ENCODE measurements at regions not wholly inside any gene's neighbourhood (a gene's known extent, or its start where the extent isn't known, plus 50 kb on each side); places are given as distances from the start of the nearest gene placed in this dataset.

DNA sequence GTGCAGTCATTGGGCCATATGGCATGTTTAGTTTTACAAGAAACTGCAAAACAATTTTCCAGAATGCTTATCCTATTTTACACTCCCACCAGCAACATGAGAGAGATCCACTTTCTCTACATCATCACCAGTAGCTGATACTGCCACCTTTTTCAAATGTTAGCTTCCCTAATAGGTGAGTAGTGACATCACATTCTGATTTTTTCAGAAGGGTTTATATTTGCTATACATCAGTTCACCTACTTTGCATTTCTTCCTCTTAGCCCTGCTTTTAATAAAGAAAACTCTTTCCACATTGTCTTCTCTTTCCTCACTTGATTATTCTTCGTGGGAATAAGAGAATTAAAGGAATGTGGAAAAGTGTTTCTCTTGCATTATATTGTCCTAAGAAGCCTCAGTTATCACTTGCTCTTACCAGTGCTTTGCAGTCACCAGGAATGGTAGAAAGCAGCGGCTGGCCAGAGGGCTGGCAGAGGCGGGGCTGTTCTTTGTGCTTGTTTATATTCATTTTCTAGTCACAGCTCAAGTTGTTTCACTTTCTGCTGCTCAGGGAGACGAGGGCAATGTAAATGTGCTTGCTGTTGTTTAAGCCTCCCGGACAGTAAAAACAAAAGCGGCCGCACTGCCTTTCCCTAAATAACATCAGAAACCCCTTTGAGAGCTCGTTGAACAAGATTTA lies 164.8 kb downstream of the HSD17B3 start:
- no peak for TF ChIP-seq CEBPB (IDR thresholded peaks at IDR 0.05)
- no peak for TF ChIP-seq EP300 (IDR thresholded peaks at IDR 0.05; ENCODE audit: borderline replicate concordance)
- no peak for TF ChIP-seq ZBTB7A (IDR thresholded peaks at IDR 0.05; ENCODE audit: low read depth)
- TF ChIP-seq REST (IDR thresholded peaks at IDR 0.05; ENCODE audit: low read depth): no peak
- TF ChIP-seq MAX (IDR thresholded peaks at IDR 0.05): no peak
- TF ChIP-seq TEAD4 (IDR thresholded peaks at IDR 0.05): no peak

DNA sequence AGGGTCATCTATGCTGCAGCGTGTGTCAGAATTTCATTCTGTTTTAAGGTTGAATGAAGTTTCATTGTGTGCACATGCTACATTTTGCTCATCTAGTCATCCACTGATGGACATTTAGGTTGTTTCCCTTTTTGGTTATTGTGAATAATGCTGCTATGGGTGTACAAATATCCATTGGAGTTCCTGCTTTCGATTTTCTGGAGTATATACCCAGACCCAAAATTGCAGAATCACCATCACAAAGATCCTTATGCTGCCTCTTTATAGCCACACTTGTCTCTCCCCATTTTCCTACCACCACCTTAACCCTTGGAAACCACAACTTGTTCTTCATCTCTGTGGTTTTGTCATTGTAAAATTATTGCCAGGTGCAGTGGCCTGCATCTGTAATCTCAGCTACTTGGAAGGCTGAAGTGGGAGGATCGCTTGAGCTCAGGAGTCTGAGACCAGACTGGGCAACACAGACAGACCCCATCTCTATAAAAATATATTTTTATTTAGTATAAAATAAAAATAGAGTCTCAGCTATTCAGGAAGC lies 166.2 kb downstream of the HSD17B3 start:
- TF ChIP-seq, protein P1, sequence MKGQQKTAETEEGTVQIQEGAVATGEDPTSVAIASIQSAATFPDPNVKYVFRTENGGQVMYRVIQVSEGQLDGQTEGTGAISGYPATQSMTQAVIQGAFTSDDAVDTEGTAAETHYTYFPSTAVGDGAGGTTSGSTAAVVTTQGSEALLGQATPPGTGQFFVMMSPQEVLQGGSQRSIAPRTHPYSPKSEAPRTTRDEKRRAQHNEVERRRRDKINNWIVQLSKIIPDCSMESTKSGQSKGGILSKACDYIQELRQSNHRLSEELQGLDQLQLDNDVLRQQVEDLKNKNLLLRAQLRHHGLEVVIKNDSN (IDR thresholded peaks at IDR 0.05): no peak

DNA sequence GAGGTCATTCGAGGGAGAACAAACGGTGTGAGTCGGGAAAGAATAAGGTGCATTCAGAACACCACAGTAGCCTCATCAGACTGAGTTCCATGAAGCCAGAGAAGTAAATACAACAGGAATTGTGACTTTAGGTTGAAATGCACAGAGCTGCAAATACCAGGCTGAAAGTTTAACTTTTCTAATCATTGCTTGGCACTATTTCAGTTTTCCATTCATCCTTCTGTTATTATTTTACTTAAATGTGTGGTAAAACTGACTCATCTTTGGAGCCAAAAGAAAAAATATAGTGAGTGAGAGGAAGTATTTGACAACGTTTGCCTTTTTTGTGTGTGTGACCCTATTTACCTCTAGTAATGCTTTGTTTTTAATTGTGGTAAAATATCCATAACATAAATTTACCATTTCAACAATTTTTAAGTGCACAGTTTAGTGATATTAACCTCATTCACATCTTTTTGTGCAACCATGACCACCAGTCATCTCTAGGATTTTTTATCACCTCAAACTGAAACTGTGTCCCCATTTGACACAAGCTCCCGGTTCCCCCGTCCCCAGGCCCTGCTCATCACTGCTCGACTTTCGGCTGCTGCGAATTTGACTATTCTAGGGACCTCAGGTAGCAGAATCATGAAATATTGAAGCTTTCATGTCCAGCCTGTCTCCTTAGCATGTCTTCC lies 166.8 kb downstream of the HSD17B3 start:
- TF ChIP-seq TEAD4 (IDR thresholded peaks at IDR 0.05): no peak
- no peak for TF ChIP-seq FOXM1 (IDR thresholded peaks at IDR 0.05; ENCODE audit: borderline replicate concordance, low read depth)
- no peak for TF ChIP-seq EGR1 (IDR thresholded peaks at IDR 0.05)
- TF ChIP-seq MAX (IDR thresholded peaks at IDR 0.05): no peak
- no peak for TF ChIP-seq RAD21 (IDR thresholded peaks at IDR 0.05; ENCODE audit: low read depth)
- no peak for TF ChIP-seq REST (IDR thresholded peaks at IDR 0.05; ENCODE audit: low read depth)
- no peak for TF ChIP-seq EP300 (IDR thresholded peaks at IDR 0.05; ENCODE audit: borderline replicate concordance)
- TF ChIP-seq TAF1 (IDR thresholded peaks at IDR 0.05; ENCODE audit: low read depth): no peak
- no peak for TF ChIP-seq YY1 (IDR thresholded peaks at IDR 0.05; ENCODE audit: low read depth)
- no peak for TF ChIP-seq CEBPB (IDR thresholded peaks at IDR 0.05)
- no peak for TF ChIP-seq NFIC (IDR thresholded peaks at IDR 0.05)
- TF ChIP-seq ZBTB7A (IDR thresholded peaks at IDR 0.05; ENCODE audit: low read depth): no peak
- TF ChIP-seq, protein P1 (IDR thresholded peaks at IDR 0.05): no peak
- no peak for TF ChIP-seq TCF12 (IDR thresholded peaks at IDR 0.05; ENCODE audit: low read depth)
- TF ChIP-seq CREB1 (IDR thresholded peaks at IDR 0.05; ENCODE audit: low read depth): no peak

GRCh38 chr9:96133321-96134021 lies 168.5 kb downstream of the HSD17B3 start:
- TF ChIP-seq TAF1 (IDR thresholded peaks at IDR 0.05; ENCODE audit: low read depth) (no peak), MAX (IDR thresholded peaks at IDR 0.05) (no peak), YY1 (IDR thresholded peaks at IDR 0.05; ENCODE audit: low read depth) (no peak), TEAD4 (IDR thresholded peaks at IDR 0.05) (no peak), CREB1 (IDR thresholded peaks at IDR 0.05; ENCODE audit: low read depth) (no peak), TCF12 (IDR thresholded peaks at IDR 0.05; ENCODE audit: low read depth) (no peak), RAD21 (IDR thresholded peaks at IDR 0.05; ENCODE audit: low read depth) (no peak), ZBTB7A (IDR thresholded peaks at IDR 0.05; ENCODE audit: low read depth) (no peak), EP300 (IDR thresholded peaks at IDR 0.05; ENCODE audit: borderline replicate concordance) (no peak), FOXM1 (IDR thresholded peaks at IDR 0.05; ENCODE audit: borderline replicate concordance, low read depth) (no peak), CEBPB (IDR thresholded peaks at IDR 0.05) (no peak)
- TF ChIP-seq, protein P1 (IDR thresholded peaks at IDR 0.05): no peak

DNA sequence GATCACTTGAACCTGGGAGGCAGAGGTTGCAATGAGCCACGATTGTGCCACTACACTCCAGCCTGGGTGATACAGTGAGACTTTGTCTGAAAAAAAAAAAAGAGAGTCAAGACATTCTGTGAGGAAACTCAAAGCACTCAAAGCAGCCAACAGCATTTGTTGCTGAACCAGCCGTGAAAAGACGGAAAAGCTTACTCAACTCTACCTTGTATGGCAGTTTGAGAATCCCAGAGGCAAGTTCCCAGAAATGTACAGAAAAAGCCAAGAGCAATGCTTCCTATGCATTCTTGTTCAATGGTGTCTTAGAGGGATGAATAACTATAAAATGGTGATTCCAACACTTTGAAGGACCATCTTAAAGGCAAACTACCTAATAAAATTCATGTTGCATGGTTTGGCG lies 170.2 kb downstream of the HSD17B3 start:
- TF ChIP-seq CEBPB (IDR thresholded peaks at IDR 0.05) (no peak), TCF12 (IDR thresholded peaks at IDR 0.05; ENCODE audit: low read depth) (no peak), FOXM1 (IDR thresholded peaks at IDR 0.05; ENCODE audit: borderline replicate concordance, low read depth) (no peak), CREB1 (IDR thresholded peaks at IDR 0.05; ENCODE audit: low read depth) (no peak), YY1 (IDR thresholded peaks at IDR 0.05; ENCODE audit: low read depth) (no peak), ZBTB7A (IDR thresholded peaks at IDR 0.05; ENCODE audit: low read depth) (no peak), RAD21 (IDR thresholded peaks at IDR 0.05; ENCODE audit: low read depth) (no peak), MAX (IDR thresholded peaks at IDR 0.05) (no peak), EP300 (IDR thresholded peaks at IDR 0.05; ENCODE audit: borderline replicate concordance) (no peak), TAF1 (IDR thresholded peaks at IDR 0.05; ENCODE audit: low read depth) (no peak), REST (IDR thresholded peaks at IDR 0.05; ENCODE audit: low read depth) (no peak), TEAD4 (IDR thresholded peaks at IDR 0.05) (no peak), EGR1 (IDR thresholded peaks at IDR 0.05) (no peak), NFIC (IDR thresholded peaks at IDR 0.05) (no peak)
- TF ChIP-seq, protein P1 (IDR thresholded peaks at IDR 0.05): no peak

Measured in Ishikawa (cell line).